COLO668 (cell line): ENCODE measurements at regions not wholly inside any gene's neighbourhood (a gene's known extent, or its start where the extent isn't known, plus 50 kb on each side); places are given as distances from the start of the nearest gene placed in this dataset.
"Not testable (repeated sequence)": the region's sequence is repeated elsewhere in the genome, so short reads cannot be mapped to it uniquely, and the experiment has no call there.

ENCODE experiments used
- DNase-seq: peaks from one replicate; lab custom pipeline; 2025; ENCODE audit not compliant: unreplicated experiment; lab: John Stamatoyannopoulos, UW

DNA sequence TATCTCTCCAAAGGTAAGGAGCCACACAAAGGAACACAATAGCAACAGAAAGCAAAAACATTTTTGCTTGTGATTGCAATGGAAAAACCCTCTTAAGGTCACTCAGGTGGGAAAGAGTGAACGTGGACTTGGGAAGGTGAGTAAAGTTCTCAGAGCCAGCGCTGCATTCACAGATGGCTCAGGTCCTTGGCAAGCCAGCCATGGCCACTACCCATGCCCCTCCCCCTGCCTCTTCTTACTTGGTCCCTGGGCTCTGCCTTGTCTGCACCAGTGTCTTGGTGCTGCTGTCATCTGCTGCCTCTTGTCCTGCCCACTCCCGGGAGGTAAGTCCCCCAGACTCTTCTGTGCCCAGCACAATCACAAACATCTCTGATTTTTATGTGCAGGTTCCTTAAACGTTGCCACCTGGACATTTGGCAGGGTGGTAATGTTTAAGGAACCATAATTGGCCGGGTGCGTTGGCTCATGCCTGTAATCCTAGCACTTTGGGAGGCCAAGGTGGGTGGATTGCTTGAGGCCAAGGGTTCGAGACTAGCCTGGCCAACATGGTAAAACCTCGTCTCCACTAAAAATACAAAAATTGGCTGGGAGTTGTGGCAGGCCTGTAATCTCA is 74.6 kb downstream of the FEM1C start:
- DNase-seq: no peak

DNA sequence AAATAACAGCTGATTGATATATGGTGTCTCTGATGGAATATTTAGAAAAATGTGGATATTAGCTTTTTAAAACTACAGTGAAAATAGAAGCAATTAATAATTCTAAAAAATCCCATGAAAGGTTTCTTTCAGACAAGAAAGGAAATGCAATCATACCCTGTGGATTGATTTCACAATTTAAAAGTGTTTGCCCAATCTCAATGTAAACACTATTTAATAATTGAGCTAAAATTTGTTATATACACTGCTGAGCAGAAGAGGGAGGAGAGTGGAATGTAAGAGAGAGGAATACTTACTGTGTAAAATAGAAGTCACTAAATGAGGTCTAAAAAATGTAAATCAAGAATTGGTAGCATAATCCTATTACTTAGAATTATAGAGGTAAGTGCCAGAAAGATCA is 76.9 kb downstream of the FEM1C start:
- DNase-seq: no peak

DNA sequence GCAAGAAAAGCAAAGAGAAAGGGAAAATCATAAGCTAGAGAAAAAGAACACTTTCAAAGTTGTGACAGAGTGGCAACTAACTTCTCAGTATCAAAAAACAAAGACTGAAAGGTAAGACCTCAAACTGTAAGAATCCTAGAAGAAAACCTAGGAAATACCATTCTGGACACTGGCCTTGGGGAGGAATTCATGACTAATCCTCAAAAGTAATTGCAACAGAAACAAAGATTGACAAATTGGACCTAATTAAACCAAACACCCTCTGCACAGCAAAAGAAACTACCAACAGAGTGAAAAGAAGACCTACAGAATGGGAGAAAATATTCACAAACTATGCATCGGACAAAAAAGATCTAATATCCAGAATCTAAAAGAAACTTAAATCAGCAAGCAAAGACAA is 79.1 kb downstream of the FEM1C start:
- DNase-seq: no peak

DNA sequence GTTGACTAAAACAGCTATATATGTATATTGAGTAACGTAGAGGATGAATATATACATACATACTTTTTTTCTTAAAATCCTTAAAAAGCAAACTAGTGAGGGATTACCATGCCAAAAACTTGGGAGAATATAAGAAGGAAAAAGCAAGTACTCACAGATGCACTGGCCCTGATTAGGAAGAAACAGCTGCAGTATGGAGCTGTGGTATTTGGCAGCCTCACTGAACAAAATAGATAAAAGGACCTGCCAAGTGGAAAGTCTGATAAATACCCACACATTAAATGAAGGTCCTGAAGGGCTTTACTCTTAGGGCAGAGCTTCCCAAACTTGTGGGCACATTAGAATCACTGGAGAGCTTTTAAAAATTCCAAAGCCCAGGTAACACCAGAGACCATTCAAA is 80.6 kb downstream of the FEM1C start:
- no peak for DNase-seq

GRCh38 chr5:115461506-115462290 is 82.9 kb downstream of the FEM1C start:
- DNase-seq: no peak

- DNase-seq: no peak
These were observed 83.5 kb downstream of the FEM1C start for GRCh38 chr5:115461093-115461492.

DNA sequence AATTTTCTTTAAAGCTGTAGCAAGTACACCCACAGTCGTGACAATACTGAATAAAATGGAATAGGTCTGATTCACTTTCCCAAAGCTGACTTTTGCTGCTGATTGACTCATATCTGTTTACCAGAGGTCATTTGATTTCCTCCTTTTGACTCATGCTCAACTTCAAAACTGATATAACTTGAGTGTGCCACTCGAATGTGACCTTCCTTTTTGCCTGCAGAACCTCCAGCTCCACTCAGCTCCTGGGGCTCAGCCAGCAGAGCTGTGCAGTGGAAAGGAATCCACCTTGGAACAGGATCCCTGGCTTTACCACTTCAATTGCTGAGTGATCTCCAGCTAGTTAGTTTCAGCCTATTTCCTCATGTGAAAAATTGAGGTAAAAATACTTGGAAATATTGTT is 84.1 kb downstream of the FEM1C start:
- no peak for DNase-seq

DNA sequence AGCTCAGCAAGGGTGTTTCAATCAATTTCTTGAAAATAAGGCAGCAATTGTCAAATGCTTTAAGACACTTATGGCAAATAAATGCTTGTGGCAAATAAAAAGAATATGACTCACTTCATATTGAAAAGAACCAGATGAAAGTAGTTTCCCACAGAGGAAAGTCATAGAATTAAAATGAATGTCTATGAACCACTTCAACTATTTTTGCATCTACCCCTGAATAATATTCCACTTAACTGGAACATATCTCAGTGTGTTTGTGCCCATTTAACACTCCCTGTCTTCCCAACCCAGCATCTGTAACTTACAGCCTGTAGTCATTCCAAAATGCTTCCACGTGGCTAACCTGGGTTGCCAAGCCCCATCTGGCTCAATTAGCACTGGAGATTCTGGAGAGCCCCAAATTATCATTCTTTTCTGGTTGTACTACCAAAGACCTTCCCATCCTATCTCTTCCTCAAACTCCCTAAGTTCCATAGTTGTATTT is 84.7 kb downstream of the FEM1C start:
- no peak for DNase-seq

GRCh38 chr5:115458416-115458815 is 86.2 kb downstream of the FEM1C start:
- no peak for DNase-seq

- DNase-seq: no peak
These were observed 86.6 kb downstream of the FEM1C start for GRCh38 chr5:115458003-115458409.

- DNase-seq: no peak
These were observed 87.0 kb downstream of the FEM1C start for GRCh38 chr5:115457571-115457970.

DNA sequence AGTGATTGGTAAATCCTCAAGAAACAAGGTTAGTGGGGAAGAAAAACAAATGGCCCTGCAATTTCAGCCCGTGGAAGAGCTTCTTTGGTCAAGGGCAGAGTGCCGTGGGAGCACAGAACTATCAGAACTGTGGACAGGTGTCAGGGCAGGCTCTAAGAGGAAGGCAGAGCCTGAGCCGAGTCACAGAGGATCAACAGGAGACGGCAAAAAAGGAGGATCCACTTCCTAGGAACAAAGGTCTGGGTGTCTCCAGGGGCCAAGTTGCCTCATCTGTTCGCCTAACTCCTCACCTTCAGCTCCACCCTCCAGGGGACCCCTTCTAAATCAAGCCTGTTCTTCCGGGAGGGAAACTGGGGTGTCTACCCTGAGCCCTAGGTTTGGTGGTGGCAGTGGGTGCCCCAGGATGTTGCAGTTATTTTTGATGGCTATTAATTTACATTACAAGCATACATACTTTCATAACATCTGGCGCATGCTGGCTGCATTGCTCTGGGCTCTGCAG is 88.0 kb downstream of the FEM1C start:
- no peak for DNase-seq

DNA sequence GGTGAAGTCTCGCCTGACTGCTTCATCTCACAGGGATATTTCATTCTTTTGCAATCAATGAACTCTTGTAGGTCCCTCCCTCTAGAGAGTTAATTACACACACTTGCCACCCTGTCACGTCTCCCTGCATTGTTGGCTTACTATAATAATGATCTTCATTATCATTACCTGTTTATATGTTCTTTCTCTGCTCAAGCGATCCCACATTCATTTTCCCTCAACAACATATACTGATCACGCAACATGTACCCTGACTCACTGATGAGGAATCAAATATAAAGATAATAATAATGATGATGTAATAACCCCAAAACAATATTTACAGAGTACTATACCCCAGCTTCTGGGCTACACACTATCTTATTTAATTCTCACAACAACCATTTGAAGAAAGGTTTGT is 88.5 kb downstream of the FEM1C start:
- no peak for DNase-seq

DNA sequence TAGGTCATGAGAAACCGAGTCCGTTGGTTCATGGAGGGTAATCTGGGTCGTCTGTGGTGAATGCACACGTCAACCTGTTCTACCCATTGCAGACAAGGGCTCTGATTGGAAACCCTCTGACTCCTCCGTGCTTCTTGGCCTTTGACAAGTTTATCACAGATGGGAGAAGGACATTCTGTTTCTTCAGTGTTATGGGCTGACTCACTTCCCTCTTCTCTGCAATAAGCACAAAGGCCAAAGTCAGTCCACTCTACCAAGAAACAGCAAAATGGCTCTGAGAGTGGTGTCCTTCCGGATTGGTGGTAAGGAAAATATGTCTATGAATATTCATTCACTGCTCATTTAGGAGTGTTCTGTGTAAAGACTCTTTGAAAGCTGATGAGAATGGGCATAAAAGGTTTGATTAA is 89.3 kb downstream of the FEM1C start:
- DNase-seq: no peak

- DNase-seq: no peak
These were observed 91.0 kb downstream of the FEM1C start for GRCh38 chr5:115453391-115454095.

- DNase-seq: no peak
These were observed 91.9 kb downstream of the FEM1C start for GRCh38 chr5:115452536-115453235.

GRCh38 chr5:115452083-115452482 is 92.5 kb downstream of the FEM1C start:
- DNase-seq: no peak

- DNase-seq: no peak
These were observed 93.8 kb downstream of the FEM1C start for GRCh38 chr5:115450741-115451140.

DNA sequence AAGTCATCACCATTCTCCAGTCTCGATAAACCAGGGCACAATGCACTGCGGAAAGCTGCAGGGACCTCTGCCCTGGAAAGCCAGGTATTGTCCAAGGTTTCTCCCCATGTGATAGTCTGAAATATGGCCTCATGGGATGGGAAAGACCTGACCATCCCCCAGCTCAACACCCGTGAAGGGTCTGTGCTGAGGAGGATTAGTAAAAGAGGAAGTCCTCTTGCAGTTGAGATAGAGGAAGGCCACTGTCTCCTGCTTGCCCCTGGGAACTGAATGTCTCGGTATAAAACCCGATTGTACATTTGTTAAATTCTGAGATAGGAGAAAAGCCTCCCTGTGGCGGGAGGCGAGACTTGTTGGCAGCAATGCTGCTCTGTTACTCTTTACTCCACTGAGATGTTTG is 95.9 kb downstream of the FEM1C start:
- not testable (repeated sequence) for DNase-seq

GRCh38 chr5:115440782-115441451 is 103.7 kb downstream of the FEM1C start:
- DNase-seq: no peak

GRCh38 chr5:115439639-115440038 is 104.9 kb downstream of the FEM1C start:
- DNase-seq: no peak
